ENCODE measurements at regions not wholly inside any gene's neighbourhood (a gene's known extent, or its start where the extent isn't known, plus 50 kb on each side); places are given as distances from the start of the nearest gene placed in this dataset.

GRCh38 chr18:73511771-73512503, 635.7 kb downstream of the FBXO15 start:
- no peak overlapping the region for H3K4me3 ChIP-seq (ENCODE audit: insufficient read depth, low read length)
- no peaks in the 10 kb centered on the region for H3K79me2 ChIP-seq (ENCODE audit: insufficient read depth, low read length)
- no peaks in the 10 kb centered on the region for H3K36me3 ChIP-seq (ENCODE audit: insufficient read depth, low read length)
- H2AFZ ChIP-seq (ENCODE audit: low read length), result no peak overlapping the region
- no peaks in the 10 kb centered on the region for H3K4me1 ChIP-seq (ENCODE audit: insufficient read depth, low read length)
- no peak overlapping the region for H3K4me2 ChIP-seq (ENCODE audit: insufficient read depth, low read length)
- no peaks in the 10 kb centered on the region for H3K27me3 ChIP-seq (ENCODE audit: insufficient read depth, low read length)
- DNase-seq (ENCODE audit: insufficient read length, low spot score, missing footprints), result no peak
- TF ChIP-seq CTCF (IDR thresholded peaks at IDR 0.05; ENCODE audit: extremely low read depth, low read depth, low read length), result no peak
- H3K9me3 ChIP-seq (ENCODE audit: low read depth, low read length), result no peaks in the 10 kb centered on the region
- no peaks in the 10 kb centered on the region for H4K20me1 ChIP-seq (ENCODE audit: insufficient read depth, low read length)
- H3K27ac ChIP-seq (ENCODE audit: low read depth, low read length), result no peak overlapping the region

- no peak for TF ChIP-seq CTCF (IDR thresholded peaks at IDR 0.05; ENCODE audit: extremely low read depth, low read depth, low read length)
These were observed 638.2 kb downstream of the FBXO15 start for GRCh38 chr18:73509460-73509859.

GRCh38 chr18:73503326-73503725, 635.5 kb upstream of the NETO1 start:
- Histone ChIP-seq H3K79me2 (ENCODE audit: insufficient read depth, low read length) (no peaks in the 10 kb centered on the region), H3K4me3 (ENCODE audit: insufficient read depth, low read length) (no peak overlapping the region), H3K9me3 (ENCODE audit: low read depth, low read length) (no peaks in the 10 kb centered on the region), H3K4me1 (ENCODE audit: insufficient read depth, low read length) (no peaks in the 10 kb centered on the region), H4K20me1 (ENCODE audit: insufficient read depth, low read length) (no peaks in the 10 kb centered on the region), H3K4me2 (ENCODE audit: insufficient read depth, low read length) (no peak overlapping the region), H3K36me3 (ENCODE audit: insufficient read depth, low read length) (no peaks in the 10 kb centered on the region), H3K27ac (ENCODE audit: low read depth, low read length) (no peak overlapping the region), H3K27me3 (ENCODE audit: insufficient read depth, low read length) (no peaks in the 10 kb centered on the region), H2AFZ (ENCODE audit: low read length) (no peak overlapping the region)
- TF ChIP-seq CTCF (IDR thresholded peaks at IDR 0.05; ENCODE audit: extremely low read depth, low read depth, low read length), result no peak
- DNase-seq (ENCODE audit: insufficient read length, low spot score, missing footprints), result no peak

More at GRCh38 chr18:73509460-73509859, 638.2 kb downstream of the FBXO15 start:
- H3K9me3 ChIP-seq (ENCODE audit: low read depth, low read length), result no peaks in the 10 kb centered on the region
- H3K79me2 ChIP-seq (ENCODE audit: insufficient read depth, low read length), result no peaks in the 10 kb centered on the region
- H3K4me3 ChIP-seq (ENCODE audit: insufficient read depth, low read length), result no peak overlapping the region
- no peaks in the 10 kb centered on the region for H3K27me3 ChIP-seq (ENCODE audit: insufficient read depth, low read length)
- H3K27ac ChIP-seq (ENCODE audit: low read depth, low read length), result no peak overlapping the region
- H3K4me2 ChIP-seq (ENCODE audit: insufficient read depth, low read length), result no peak overlapping the region
- no peak overlapping the region for H2AFZ ChIP-seq (ENCODE audit: low read length)
- no peaks in the 10 kb centered on the region for H3K4me1 ChIP-seq (ENCODE audit: insufficient read depth, low read length)
- no peak for DNase-seq (ENCODE audit: insufficient read length, low spot score, missing footprints)
- no peaks in the 10 kb centered on the region for H4K20me1 ChIP-seq (ENCODE audit: insufficient read depth, low read length)
- no peaks in the 10 kb centered on the region for H3K36me3 ChIP-seq (ENCODE audit: insufficient read depth, low read length)

GRCh38 chr18:73487966-73488365, 620.2 kb upstream of the NETO1 start:
- H4K20me1 ChIP-seq (ENCODE audit: insufficient read depth, low read length), result no peaks in the 10 kb centered on the region
- no peak overlapping the region for H3K4me2 ChIP-seq (ENCODE audit: insufficient read depth, low read length)
- H3K4me3 ChIP-seq (ENCODE audit: insufficient read depth, low read length), result no peak overlapping the region
- DNase-seq (ENCODE audit: insufficient read length, low spot score, missing footprints), result no peak
- H2AFZ ChIP-seq (ENCODE audit: low read length), result no peak overlapping the region
- no peak overlapping the region for H3K27ac ChIP-seq (ENCODE audit: low read depth, low read length)
- H3K4me1 ChIP-seq (ENCODE audit: insufficient read depth, low read length), result no peaks in the 10 kb centered on the region
- no peaks in the 10 kb centered on the region for H3K27me3 ChIP-seq (ENCODE audit: insufficient read depth, low read length)
- no peaks in the 10 kb centered on the region for H3K36me3 ChIP-seq (ENCODE audit: insufficient read depth, low read length)
- TF ChIP-seq CTCF (IDR thresholded peaks at IDR 0.05; ENCODE audit: extremely low read depth, low read depth, low read length), result no peak
- no peaks in the 10 kb centered on the region for H3K79me2 ChIP-seq (ENCODE audit: insufficient read depth, low read length)
- no peaks in the 10 kb centered on the region for H3K9me3 ChIP-seq (ENCODE audit: low read depth, low read length)

All from osteoblast (primary cell).